GM04504 (cell line): ENCODE measurements at regions not wholly inside any gene's neighbourhood (a gene's known extent, or its start where the extent isn't known, plus 50 kb on each side); places are given as distances from the start of the nearest gene placed in this dataset.
"Not testable (repeated sequence)": the region's sequence is repeated elsewhere in the genome, so short reads cannot be mapped to it uniquely, and the experiment has no call there.

Experiments used
- DNase-seq: peaks from one replicate; pipeline ENCODE4 v3.0.0-alpha.2; 2012; ENCODE audit warnings: low read depth

DNA sequence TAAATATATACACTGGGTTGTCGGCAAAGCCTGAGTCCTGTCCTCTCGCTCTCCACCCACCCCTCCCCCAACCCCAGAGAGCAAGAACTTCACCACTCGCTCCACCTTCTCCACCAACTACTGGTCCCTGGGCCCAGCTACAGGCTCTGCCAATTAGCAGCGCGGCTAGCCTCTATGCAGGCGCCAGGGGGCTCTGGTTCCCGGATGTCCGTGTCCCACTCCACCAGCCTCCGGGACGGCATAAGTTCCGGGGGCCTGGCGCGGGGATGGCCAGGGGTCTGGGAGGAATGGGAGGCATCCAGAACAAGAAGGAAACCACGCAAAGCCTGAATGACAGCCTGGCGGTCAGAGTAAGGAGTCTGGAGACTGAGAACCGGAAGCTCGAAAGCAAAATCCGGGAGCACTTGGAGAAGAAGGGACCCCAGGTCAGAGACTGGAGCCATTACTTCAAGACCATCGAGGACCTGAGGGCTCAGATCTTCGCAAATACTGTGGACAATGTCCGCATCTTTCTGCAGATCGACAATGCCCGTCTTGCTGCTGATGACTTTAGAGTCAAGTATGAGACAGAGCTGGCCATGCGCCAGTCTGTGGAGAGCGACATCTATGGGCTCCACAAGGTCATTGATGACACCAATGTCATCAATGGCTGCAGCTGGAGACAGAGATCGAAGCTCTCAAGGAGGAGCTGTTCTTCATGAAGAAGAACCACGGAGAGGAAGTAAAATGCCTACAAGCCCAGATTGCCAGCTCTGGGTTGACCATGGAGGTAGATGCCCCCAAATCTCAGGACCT, 224.3 kb upstream of the ID4 start:
- DNase-seq = not testable (repeated sequence)

DNA sequence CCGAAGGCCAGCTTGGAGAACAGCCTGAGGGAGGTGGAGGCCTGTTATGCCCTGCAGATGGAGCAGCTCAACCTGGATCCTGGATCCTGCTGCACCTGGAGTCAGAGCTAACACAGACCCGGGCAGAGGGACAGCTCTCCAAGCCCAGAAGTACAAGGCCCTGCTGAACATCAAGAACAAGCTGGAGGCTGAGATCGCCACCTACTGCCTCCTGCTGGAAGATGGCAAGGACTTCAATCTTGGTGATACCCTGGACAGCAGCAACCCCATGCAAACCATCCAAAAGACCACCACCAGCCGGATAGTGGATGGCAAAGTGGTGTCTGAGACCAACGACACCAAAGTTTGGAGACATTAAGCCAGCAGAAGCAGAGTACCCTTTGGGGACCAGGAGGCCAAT, 223.5 kb upstream of the ID4 start:
- DNase-seq = no peak

DNA sequence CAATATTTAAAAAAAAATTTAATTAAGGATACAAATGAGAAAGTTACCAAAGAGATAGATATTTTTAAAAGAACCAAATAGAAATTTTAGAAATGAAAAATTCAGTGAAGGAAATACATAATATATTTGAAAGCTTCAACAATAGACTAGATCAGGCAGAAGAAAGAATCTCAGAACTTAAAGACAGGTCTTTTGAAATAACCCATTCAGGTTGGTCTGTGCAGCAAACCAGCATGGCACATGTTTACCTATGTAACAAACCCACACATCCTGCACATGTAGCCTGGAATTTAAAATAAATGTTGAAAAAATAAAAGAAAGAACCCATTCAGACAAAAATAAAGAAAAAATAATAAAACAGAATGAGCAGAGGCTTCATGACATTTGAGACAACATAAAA, 221.1 kb upstream of the ID4 start:
- no peak for DNase-seq

DNA sequence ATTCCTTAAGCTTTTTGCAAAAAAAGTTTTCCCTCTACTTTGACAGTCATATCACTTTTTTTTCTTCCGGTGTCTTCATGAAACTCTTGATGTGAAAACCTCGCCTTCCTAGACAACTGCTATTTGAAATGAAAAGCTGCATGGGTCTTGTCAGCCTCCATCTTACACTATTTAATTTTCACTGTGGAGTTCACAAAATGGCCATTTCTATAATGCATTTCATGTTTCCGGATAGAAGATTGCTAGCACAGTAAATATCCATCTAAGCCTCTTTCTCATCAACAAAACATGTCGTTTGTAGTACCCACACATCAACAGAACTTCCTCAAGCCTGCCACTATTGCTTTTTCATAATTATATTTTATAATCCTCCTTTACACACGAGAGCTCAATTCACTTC, 204.9 kb upstream of the ID4 start:
- DNase-seq = no peak

DNA sequence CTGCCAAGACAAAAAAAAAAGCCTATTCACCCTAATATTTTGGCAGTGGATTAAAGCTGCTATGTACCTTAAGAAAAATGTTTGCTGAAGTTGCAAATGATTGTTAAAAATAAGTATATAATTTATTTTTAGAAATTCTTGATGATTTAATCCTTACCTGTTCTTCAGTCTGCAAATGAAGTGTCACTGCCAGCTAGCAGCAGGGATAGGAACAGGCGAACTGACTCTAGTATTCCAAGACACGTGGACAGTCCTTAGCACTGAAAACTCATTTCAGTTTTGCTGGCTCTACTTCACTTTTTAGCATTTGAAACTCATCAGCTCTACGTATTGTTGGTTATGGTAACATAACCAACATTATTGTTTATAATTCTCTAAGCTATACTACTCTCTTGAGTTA, 204.4 kb upstream of the ID4 start:
- no peak for DNase-seq

DNA sequence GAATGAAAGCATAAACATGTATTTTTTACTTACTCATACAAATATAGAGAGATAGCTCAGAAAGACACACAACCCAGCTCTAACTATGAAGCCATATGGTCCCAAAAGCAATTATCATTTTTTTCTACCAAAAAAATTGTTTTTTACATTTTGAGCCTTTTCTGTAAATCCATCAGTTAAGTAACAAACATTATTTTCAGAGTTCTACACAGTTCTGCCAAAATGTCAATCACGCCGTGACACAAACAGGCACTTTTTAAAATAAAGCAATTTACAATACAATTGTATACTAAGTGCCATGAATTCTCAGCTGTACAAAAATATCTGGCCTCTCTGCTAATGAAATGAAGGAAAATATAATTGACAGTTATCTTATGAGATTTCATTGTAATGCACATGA, 201.4 kb upstream of the ID4 start:
- DNase-seq = no peak

DNA sequence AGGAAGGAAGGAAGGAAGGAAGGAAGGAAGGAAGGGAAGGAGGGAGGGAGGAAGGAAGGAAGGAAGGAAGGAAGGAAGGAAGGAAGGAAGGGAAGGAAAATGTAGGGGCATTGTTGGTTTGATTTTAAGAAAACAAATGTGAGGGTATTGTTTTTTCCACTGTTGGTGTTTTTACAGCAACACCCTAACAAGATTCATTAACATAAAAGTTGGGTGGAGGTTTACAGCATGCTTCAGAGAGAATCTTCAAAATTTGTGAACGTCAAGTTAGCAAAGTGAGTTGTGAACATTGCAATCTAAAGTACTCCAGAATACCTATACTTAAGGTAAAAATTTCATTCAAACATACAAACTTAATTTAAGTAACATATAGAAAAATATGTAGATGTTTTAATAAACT, 200.2 kb upstream of the ID4 start:
- no peak for DNase-seq

DNA sequence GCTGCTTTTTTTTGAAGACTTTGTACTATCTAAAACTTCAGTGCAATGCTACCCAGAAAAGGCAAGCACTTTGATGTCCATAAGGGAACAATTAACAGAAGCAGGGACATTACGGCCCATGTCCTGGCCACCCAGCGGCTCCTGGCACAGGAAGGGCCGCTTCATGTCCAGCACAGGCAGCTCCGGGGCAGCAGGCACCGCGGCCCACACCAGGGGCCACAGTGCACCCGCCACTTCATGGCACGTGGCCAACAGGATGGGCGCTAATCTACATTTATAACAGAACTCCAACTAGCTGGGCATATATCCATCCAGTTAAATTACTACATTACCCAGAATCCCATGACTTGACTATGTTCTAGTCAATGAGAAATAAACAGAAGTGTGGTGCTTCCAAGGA, 198.2 kb upstream of the ID4 start:
- no peak for DNase-seq

DNA sequence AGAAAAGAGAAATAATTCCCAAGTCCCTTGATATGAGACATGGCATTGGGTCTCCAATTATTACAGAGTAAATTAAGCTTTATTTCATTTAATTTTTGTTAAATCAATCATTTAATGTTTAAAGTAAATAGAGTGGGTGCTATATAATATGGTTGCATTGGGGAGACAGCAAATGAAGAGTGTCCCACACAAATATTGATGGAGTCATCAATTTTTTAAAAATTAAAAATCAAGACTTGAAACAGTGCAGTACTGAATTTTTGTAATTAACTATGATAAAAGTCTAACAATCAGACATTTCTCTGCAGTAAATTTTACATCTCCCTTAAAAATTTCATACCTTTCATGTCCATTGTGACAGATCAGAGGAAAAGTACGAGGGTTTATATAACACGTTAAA, 193.9 kb upstream of the ID4 start:
- DNase-seq = no peak

DNA sequence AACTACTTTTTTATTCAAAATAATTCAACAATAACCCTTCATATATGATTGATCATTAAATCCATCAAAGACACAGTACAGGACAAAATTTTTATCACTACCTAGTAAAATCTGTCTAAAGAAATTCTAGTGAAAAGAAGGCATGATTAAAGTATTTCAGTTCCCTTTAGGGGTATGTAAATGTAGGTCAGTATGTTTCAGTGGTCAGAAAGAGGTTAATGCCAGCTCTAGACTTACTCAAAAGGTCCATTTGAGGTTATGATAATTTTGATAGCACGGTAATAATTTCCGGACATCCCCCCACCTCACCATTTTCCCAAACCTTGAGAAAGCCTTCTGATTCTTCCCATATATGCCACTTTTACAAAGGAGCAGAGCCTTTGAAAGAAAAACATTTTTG, 193.5 kb upstream of the ID4 start:
- no peak for DNase-seq

DNA sequence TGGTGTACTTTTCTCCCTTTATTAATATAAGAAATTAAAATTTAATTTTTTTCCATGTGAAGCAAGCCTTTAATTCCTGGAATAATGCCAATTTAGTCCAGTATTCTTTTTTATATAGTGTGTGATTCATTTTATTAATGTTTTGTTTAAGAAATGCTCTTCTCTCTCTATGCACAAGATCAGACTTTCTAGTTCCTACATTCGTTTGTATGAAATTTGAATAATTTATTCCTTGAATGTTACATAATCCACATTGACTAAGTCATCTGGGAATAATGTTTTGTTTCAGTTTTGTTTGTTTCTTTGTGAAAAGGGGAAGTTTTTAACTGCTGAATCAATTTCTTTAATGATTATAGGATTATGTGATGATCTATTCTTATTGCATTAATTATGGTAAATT, 181.4 kb upstream of the ID4 start:
- DNase-seq = no peak

DNA sequence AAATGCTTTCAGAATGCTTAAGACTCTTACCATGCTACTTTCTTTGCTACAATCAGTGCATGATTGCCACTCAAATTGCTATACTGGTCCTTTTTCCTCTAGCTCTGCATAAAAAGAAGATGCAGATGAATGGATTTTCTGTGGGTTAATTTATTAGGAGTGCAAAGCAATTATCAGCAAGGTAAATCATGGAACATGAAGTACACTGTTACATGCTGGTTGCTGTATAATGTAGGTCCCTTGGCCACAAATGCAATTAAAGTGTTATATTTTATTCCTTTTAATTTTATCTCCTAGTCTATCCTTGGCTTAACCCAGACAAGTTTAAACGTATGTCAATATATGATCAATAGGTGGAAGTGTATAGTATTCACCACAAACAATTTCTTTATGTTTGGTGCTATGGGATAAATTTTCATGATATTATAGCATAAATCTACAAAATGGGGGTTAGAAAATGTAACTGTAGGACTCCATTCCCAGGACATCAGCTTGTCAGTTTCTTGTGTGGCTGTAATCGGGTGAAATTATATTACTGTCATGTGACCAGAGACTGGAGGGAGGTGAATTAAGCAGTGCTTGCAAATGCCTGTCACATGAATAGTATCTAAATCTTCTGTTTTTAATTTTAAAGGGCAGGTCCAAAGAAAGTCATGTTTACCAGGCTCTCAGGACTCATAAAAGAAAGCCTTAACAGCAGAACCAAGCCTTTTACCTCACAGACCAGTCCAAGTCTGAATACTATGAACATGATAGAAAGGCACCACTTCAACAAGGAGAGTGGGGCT, 176.9 kb upstream of the ID4 start:
- DNase-seq = no peak

DNA sequence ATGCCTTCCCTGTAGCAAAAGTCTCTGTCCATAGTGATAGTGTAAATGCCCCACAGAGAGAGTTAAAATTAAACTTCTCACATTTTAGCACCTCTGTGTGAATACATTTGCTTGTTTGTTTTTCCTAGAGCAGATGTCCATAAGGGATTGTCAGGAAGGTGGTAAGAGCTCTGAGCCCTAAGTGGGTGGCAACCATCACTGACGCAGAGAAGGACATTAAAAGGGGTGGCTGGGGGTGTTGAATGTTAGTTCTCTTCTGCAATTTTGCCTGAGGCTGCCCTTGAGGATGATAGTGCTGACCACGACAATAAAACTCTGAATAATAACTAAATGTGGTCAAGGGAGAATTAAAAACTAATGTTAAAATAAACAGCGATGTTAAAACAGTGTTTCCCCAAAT, 174.3 kb upstream of the ID4 start:
- DNase-seq = no peak

DNA sequence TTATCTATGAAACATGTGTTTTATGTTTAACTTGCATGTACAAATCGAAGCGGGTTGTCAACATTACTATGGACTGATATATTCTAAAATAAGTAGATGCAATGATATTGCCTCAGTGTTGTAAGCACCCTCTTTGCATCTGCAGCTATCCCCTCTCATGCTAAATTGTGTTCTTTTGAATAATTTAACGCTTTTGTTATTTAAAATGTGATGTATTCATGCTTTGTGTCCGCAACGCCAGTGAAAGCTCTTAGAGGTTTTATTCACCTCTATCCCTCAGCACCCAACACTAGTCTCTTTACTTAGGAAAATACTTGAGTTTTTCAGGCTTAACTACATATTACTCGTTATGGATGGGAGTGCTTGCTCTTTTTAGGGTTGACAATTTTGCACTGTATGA, 173.7 kb upstream of the ID4 start:
- DNase-seq = no peak

DNA sequence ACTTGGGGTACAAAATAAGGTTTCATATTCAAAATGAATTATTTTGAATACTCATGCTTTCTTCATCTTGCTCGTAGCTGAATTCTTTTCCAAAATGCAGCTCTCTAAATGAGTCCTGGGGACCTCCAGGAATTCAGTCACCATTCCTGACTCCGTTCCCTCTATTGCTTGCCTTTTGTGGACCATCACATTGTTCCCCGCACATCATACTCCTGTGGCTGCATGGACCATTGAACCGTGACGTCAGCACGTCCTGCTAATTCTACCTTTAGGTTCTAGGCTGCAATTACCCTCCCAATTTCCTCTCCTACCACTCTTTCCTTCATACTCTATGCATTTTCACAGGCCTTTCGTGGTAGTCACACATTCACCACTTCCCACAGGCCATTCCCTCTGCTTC, 173.1 kb upstream of the ID4 start:
- DNase-seq = no peak

DNA sequence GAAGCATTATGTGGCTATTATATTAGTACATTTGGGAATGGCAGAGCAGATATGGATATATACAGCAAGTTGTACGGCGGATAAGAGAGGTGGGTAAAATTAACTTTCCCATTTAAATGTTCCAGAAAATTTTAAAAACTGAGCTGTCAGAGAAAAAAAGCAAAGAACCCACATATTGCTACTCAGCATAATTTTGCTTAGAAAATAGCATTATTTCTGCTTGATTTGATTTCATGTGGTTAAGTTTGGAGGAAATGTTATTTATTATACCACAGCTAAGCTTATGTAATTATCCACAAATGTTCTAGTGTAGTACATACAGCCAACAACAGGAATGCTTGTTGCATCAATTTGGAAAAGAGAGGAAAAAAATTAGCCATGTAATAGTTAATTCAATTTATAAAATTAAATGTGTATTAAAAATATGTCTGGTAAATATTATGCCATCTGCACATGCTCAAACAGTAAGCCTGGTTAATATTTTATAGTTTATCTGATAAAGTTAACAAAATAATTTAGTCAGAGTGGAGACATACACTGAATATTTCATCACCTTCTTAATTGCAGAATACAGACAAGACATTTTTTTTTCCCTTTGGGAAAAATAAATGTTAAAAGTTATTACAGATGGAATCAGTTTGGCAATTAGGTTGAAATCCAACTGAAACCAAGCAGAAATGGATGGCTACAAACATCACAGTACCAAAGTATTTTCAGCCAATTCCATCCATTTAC, 172.1 kb upstream of the ID4 start:
- DNase-seq = no peak

DNA sequence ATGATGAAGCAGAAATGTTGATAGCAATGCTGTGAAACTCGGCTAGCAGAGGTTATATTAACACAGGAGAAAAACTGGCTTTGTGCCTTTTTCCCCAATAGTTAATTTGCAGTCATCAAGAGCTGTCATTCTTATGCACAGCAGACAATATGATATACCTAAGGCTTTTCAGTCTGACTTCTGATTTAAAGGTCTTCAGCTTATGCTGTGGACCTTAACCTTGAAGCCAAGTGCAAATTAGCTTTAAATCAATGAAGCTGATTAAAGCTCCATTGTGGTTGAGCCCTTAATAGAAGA, 171.6 kb upstream of the ID4 start:
- no peak for DNase-seq

DNA sequence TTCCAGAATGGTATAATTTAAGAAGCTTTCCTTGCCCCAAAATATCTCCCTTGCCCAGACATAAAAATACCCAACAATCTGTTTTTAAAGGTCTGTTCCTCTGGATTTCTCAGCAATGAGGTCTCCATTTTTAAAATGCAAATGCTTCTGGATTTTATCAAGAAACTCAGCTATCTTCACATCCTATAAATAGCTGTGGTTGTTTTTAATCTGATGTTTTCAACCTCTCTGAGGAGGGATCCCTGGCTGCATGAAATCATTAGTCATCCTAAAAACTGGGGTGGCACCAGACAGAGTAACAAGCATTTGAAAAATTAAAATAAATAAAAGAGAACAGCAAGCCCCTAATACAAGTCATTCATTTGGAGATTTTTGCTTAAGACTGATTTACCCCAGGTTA, 168.5 kb upstream of the ID4 start:
- no peak for DNase-seq

DNA sequence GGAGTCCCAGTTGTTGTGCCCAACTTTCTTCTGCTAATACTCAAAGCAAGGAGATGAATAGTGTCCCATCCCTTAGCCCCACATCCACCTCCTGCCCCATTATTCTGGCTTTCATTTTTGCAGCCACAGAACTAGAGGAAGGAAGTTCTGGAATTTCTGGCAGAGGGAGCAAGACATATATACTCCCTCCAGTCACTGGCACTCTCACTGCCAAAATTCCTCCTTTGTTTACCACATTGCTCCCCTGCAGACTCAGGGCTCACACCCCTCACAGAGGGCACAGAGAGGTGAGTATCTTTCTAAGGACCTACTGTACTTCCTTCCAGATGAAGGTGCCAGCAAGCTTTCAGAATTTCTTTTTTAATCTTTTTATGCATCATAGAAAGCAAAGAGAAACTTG, 168.0 kb upstream of the ID4 start:
- no peak for DNase-seq

DNA sequence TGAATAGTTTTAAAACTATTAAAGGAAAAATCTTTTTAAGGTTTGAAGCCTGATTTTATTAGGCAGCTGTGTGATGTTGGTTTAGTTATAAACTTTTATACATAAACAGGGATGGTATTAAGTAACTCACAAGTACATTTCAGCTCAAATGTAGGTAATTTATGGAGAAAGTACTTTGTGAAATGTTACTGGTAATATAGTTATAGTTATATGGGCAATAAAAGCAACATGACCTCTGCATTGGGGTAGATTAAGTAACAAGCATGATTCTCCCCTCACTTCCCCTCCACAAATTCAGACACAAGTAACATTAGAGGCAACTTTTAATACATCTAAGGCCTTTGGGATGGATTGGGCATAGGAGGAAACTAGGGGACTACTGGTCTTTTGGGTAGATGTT, 154.3 kb upstream of the ID4 start:
- DNase-seq = no peak

DNA sequence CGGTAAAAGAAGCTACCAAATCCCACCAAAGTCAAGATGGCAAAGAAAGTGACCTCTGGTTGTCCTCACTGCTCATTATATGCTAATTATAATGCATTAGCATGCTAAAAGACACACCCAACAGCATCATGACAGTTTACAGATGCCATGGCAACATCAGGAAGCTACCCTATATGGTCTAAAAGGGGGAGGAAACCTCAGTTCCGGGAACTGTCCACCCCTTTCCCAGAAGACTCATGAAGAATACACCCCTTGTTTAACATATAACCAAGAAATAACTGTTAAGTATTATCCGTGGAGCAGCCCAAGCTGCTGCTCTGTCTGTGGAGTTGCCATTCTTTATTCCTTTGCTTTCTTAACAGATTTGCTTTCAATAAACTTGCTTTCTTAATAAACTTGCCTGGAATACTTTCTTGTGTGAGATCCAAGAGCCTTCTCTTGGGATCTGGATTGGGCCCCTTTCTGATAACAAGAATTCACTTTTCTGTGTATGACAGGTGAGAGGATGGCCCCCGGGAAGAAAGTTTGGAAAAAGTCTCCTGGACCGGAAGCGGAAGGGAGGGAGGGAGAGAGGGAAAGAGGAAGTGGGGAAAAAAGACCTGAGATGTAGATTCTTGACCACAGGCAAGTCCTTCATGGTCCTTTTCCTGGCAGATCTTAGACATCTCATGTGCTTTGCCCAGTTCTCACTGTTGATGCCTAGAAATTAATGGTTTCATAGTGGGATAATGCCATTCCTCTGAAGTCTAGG, 146.7 kb upstream of the ID4 start:
- DNase-seq = no peak

DNA sequence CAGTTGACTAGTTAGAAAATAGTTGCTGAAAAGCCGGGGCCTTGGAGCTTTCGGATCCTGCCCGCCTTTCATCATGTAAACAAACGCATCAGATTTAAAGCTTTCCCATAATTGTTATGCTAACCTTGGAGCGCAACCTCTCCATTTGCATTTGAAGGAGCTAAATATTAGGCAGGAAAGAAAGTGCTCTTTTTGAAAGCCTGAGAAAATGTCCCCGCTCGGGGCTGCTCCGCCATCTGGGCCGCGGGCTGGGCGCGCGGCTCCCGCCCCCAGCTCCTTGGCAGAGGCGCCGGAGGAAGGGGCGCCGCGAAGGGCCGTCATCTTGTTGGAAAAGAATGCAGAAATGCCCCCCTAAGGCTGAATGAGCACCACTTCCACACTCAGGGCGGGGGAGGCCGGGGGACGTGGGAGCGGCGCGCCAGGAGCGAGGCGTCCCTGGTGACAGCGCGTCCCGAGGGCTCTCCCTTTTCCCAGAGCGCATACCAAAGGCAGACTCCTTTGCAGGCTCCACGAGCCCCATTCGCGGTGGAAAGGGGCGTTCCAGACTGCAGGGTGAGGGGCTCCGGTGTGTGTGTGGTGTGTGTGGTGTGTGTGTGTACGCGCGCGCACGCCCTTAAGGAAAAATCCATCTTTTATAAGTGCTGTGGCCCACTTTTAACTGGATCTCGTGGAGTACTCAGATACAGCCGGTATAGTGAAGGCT, 145.6 kb upstream of the ID4 start:
- DNase-seq = no peak
